CD14-positive monocyte (primary cell): ENCODE measurements at regions not wholly inside any gene's neighbourhood (a gene's known extent, or its start where the extent isn't known, plus 50 kb on each side); places are given as distances from the start of the nearest gene placed in this dataset.

ENCODE experiments used
- DNase-seq, 3 donors: peaks; one replicate each; pipeline ENCODE4 v3.0.0-alpha.2; 2011 to 2022
- H2AFZ ChIP-seq: 2 replicates; pipeline ENCODE4 v1.6.0; 2012; ENCODE audit warnings: mild to moderate bottlenecking, low read depth, low read length, inconsistent platforms; ENCODE audit not compliant: insufficient read depth, poor library complexity, severe bottlenecking
- H3K27ac ChIP-seq, 2 donors: 1 replicate in 1 of 2; 2 replicates in 1 of 2; pipeline ENCODE4 v1.5.1; 2012 to 2013; ENCODE audit warnings: low read length in 2 of 2, control low read depth in 1 of 2, inconsistent platforms in 1 of 2, low read depth in 1 of 2, mild to moderate bottlenecking in 1 of 2
- H3K27me3 ChIP-seq, 2 donors: one replicate each; pipeline versions ENCODE4 v1.6.0 to v1.6.1; 2011 to 2013; ENCODE audit warnings: low read length in 2 of 2; ENCODE audit not compliant: control insufficient read depth in 2 of 2, insufficient read depth in 2 of 2
- H3K36me3 ChIP-seq, 2 donors: replicated peaks in 1 of 2; 1 replicate in 1 of 2; 2 replicates in 1 of 2; pipeline versions ENCODE4 v1.5.1 to v1.6.1; 2012 to 2013; ENCODE audit warnings: low read length in 2 of 2, control low read depth in 1 of 2, inconsistent platforms in 1 of 2, mild to moderate bottlenecking in 1 of 2; ENCODE audit not compliant: insufficient read depth in 2 of 2, control insufficient read depth in 1 of 2
- H3K4me1 ChIP-seq, 2 donors: 1 replicate in 1 of 2; 2 replicates in 1 of 2; pipeline versions ENCODE4 v1.5.1 to v1.6.1; 2012 to 2013; ENCODE audit warnings: low read length in 2 of 2, control low read depth in 1 of 2, inconsistent platforms in 1 of 2, mild to moderate bottlenecking in 1 of 2, moderate library complexity in 1 of 2; ENCODE audit not compliant: insufficient read depth in 2 of 2, control insufficient read depth in 1 of 2
- H3K4me2 ChIP-seq: replicated peaks from 2 replicates; pipeline ENCODE3; 2012; ENCODE audit warnings: low read length, moderate library complexity, mild to moderate bottlenecking; ENCODE audit not compliant: poor library complexity, severe bottlenecking; ENCODE audit errors: extremely low read depth
- H3K4me3 ChIP-seq, 3 experiments: fragments of 200-600 bp in 1 of 3; sonication (generic) in 1 of 3; replicated peaks in 1 of 3; 1 replicate in 2 of 3; 2 replicates in 1 of 3; pipeline ENCODE4 v1.5.1; 2011 to 2013; ENCODE audit warnings: low read length in 3 of 3, mild to moderate bottlenecking in 3 of 3, control low read depth in 2 of 3, low read depth in 2 of 3, inconsistent platforms in 1 of 3, moderate library complexity in 1 of 3
- H3K79me2 ChIP-seq: 2 replicates; pipeline ENCODE4 v1.6.0; 2012; ENCODE audit warnings: mild to moderate bottlenecking, control low read depth, inconsistent platforms, low read length, moderate library complexity; ENCODE audit not compliant: insufficient read depth
- H3K9ac ChIP-seq: 2 replicates; pipeline ENCODE4 v1.6.0; 2017; ENCODE audit warnings: low read length, mild to moderate bottlenecking; ENCODE audit not compliant: insufficient read depth, poor library complexity, severe bottlenecking
- H3K9me3 ChIP-seq, 2 donors: replicated peaks in 1 of 2; 1 replicate in 1 of 2; 2 replicates in 1 of 2; pipeline versions ENCODE4 v1.5.1 to v1.6.1; 2012 to 2013; ENCODE audit warnings: low read length in 2 of 2, control low read depth in 1 of 2; ENCODE audit not compliant: control insufficient read depth in 1 of 2, insufficient read depth in 1 of 2
- H4K20me1 ChIP-seq: 2 replicates; pipeline ENCODE4 v1.6.0; 2012; ENCODE audit warnings: mild to moderate bottlenecking, low read length, control low read depth, moderate library complexity; ENCODE audit not compliant: insufficient read depth
- H3K27ac Mint-ChIP-seq, 7 donors: one replicate each; pipeline ENCODE4 v1.8.0; 2020; ENCODE audit warnings: mild to moderate bottlenecking in 7 of 7, mixed read lengths in 7 of 7, moderate library complexity in 6 of 7, inconsistent platforms in 2 of 7
- H3K27me3 Mint-ChIP-seq, 3 donors: one replicate each; pipeline ENCODE4 v1.8.0; 2021 to 2022; ENCODE audit warnings: low read depth in 3 of 3, mild to moderate bottlenecking in 3 of 3, mixed read lengths in 3 of 3, moderate library complexity in 3 of 3, inconsistent platforms in 1 of 3
- H3K36me3 Mint-ChIP-seq, 2 donors: one replicate each; pipeline ENCODE4 v1.8.0; 2020; ENCODE audit warnings: mixed read lengths in 2 of 2, inconsistent platforms in 1 of 2, mild to moderate bottlenecking in 1 of 2
- H3K4me1 Mint-ChIP-seq: one replicate; pipeline ENCODE4 v1.8.0; 2020; ENCODE audit warnings: mild to moderate bottlenecking, mixed read lengths
- H3K4me3 Mint-ChIP-seq, 2 donors: one replicate each; pipeline ENCODE4 v1.8.0; 2020; ENCODE audit warnings: mild to moderate bottlenecking in 2 of 2, mixed read lengths in 2 of 2, moderate library complexity in 1 of 2
- H3K9me3 Mint-ChIP-seq, 7 donors: one replicate each; pipeline ENCODE4 v1.8.0; 2020 to 2022; ENCODE audit warnings: mixed read lengths in 7 of 7, mild to moderate bottlenecking in 6 of 7, moderate library complexity in 6 of 7, inconsistent platforms in 2 of 7
- CTCF ChIP-seq: fragments of 200-600 bp; IDR thresholded peaks from one replicate; pipeline ENCODE4 v1.8.0; 2022; ENCODE audit warnings: antibody characterized with exemption, mild to moderate bottlenecking
- WGBS: methylation state at CpG from one replicate; pipeline ENCODE4 v1.1.5; 2013; ENCODE audit warnings: missing lambda C conversion rate; ENCODE audit not compliant: insufficient coverage; 5-methylcytosine and 5-hydroxymethylcytosine counted together
- intact Hi-C, 2 donors: fragments of 100-400 bp; cut with micrococcal nuclease; formaldehyde crosslinking; loops; one replicate each; pipeline versions ENCODE4 v1.15.0 to v1.15.1; 2023

- TF ChIP-seq CTCF: no peak
- Mint-ChIP-seq H3K36me3 (no peaks in the 10 kb centered on the region), H3K27me3 (no peaks in the 10 kb centered on the region), H3K4me1 (no peaks in the 10 kb centered on the region), H3K4me3 (no peak overlapping the region), H3K27ac (no peak overlapping the region), H3K9me3 (peaks cover 0 to 20% (median 4%) of the 10 kb centered on the region in 7 donors)
- WGBS: no CpG with 5 or more reads among the region's 3 CpGs
- no peaks in the 10 kb centered on the region for H3K79me2 ChIP-seq
- no peak overlapping the region for H3K27ac ChIP-seq
- peaks cover 0 to 9% of the 10 kb centered on the region in 2 donors for H3K9me3 ChIP-seq
- no peak for DNase-seq
- intact Hi-C loops: no loop called here
- no peak overlapping the region for H3K4me3 ChIP-seq
- H3K27me3 ChIP-seq: no peaks in the 10 kb centered on the region
- no peak overlapping the region for H2AFZ ChIP-seq
- no peak overlapping the region for H3K4me2 ChIP-seq
- H3K9ac ChIP-seq: no peak overlapping the region
- H4K20me1 ChIP-seq: no peaks in the 10 kb centered on the region
- no peaks in the 10 kb centered on the region for H3K4me1 ChIP-seq
- H3K36me3 ChIP-seq: no peaks in the 10 kb centered on the region
Measured at GRCh38 chr5:126044931-126045565, 378.2 kb upstream of the GRAMD2B start.

GRCh38 chr5:126046318-126046717 lies 376.9 kb upstream of the GRAMD2B start:
- Mint-ChIP-seq H3K36me3 (no peaks in the 10 kb centered on the region), H3K27ac (no peak overlapping the region), H3K4me1 (no peaks in the 10 kb centered on the region), H3K27me3 (no peaks in the 10 kb centered on the region), H3K4me3 (no peak overlapping the region), H3K9me3 (peaks cover 0 to 24% (median 7%) of the 10 kb centered on the region in 7 donors)
- WGBS: 90% methylated on average over 2 of the region's 6 CpGs
- Histone ChIP-seq H3K36me3 (no peaks in the 10 kb centered on the region), H3K9me3 (peaks cover 0 to 13% of the 10 kb centered on the region in 2 donors), H3K4me3 (no peak overlapping the region), H3K27me3 (no peaks in the 10 kb centered on the region), H3K27ac (no peak overlapping the region), H3K79me2 (no peaks in the 10 kb centered on the region), H3K4me1 (no peaks in the 10 kb centered on the region), H3K9ac (no peak overlapping the region), H3K4me2 (no peak overlapping the region), H2AFZ (no peak overlapping the region), H4K20me1 (no peaks in the 10 kb centered on the region)
- no peak for TF ChIP-seq CTCF
- no peak for DNase-seq
- intact Hi-C loops: no loop called here
